H9 (cell line): ENCODE measurements at regions not wholly inside any gene's neighbourhood (a gene's known extent, or its start where the extent isn't known, plus 50 kb on each side); places are given as distances from the start of the nearest gene placed in this dataset.

Experiments
- DNase-seq: peaks from one replicate; pipeline ENCODE4 v3.0.0-alpha.2; 2017
- H2AFZ ChIP-seq: one replicate; pipeline ENCODE4 v1.6.1; 2013; ENCODE audit warnings: mild to moderate bottlenecking, low read length, control low read depth, moderate library complexity
- H2AK5ac ChIP-seq: 2 replicates; pipeline ENCODE4 v1.6.1; 2013; ENCODE audit warnings: low read length, control low read depth, mixed read lengths; ENCODE audit not compliant: insufficient read length
- H2BK120ac ChIP-seq: one replicate; pipeline ENCODE4 v1.6.1; 2013; ENCODE audit warnings: low read depth, mild to moderate bottlenecking, low read length, control low read depth, inconsistent platforms; ENCODE audit not compliant: poor library complexity, severe bottlenecking
- H2BK12ac ChIP-seq: 2 replicates; pipeline ENCODE4 v1.6.1; 2013; ENCODE audit warnings: low read length, control low read depth, mixed read lengths, low read depth; ENCODE audit not compliant: insufficient read length
- H2BK15ac ChIP-seq: 2 replicates; pipeline ENCODE4 v1.6.1; 2013; ENCODE audit warnings: low read depth, low read length, control low read depth
- H2BK20ac ChIP-seq: one replicate; pipeline ENCODE4 v1.6.1; 2013; ENCODE audit warnings: low read depth, mild to moderate bottlenecking, low read length, control low read depth, inconsistent platforms; ENCODE audit not compliant: poor library complexity, severe bottlenecking
- H2BK5ac ChIP-seq: 2 replicates; pipeline ENCODE4 v1.6.1; 2013; ENCODE audit warnings: low read length, control low read depth, mixed read lengths; ENCODE audit not compliant: insufficient read length
- H3K14ac ChIP-seq: 2 replicates; pipeline ENCODE4 v1.6.1; 2013; ENCODE audit warnings: low read length, control low read depth; ENCODE audit not compliant: insufficient read depth
- H3K18ac ChIP-seq: 2 replicates; pipeline ENCODE4 v1.6.1; 2013; ENCODE audit warnings: low read depth, mild to moderate bottlenecking, mixed read lengths, low read length, control low read depth; ENCODE audit not compliant: insufficient read length
- H3K23ac ChIP-seq: 2 replicates; pipeline ENCODE4 v1.6.1; 2013; ENCODE audit warnings: low read length, control low read depth, mixed read lengths, low read depth; ENCODE audit not compliant: insufficient read length
- H3K23me2 ChIP-seq: 2 replicates; pipeline ENCODE4 v1.6.1; 2013; ENCODE audit warnings: low read depth, mild to moderate bottlenecking, mixed read lengths, low read length, control low read depth; ENCODE audit not compliant: insufficient read length, poor library complexity, severe bottlenecking
- H3K27ac ChIP-seq: 2 replicates; pipeline ENCODE4 v1.5.1; 2013; ENCODE audit warnings: low read length, control low read depth, mixed read lengths, low read depth; ENCODE audit not compliant: insufficient read length
- H3K27me3 ChIP-seq: 2 replicates; pipeline ENCODE4 v1.6.1; 2013; ENCODE audit warnings: low read length, control low read depth, inconsistent platforms; ENCODE audit not compliant: insufficient read depth
- H3K4ac ChIP-seq: 2 replicates; pipeline ENCODE4 v1.6.1; 2013; ENCODE audit warnings: low read depth, mild to moderate bottlenecking, control low read depth, inconsistent platforms, low read length, moderate library complexity
- H3K4me1 ChIP-seq: 2 replicates; pipeline ENCODE4 v1.6.1; 2013; ENCODE audit warnings: low read length, control low read depth, inconsistent platforms; ENCODE audit not compliant: insufficient read depth
- H3K4me2 ChIP-seq: 2 replicates; pipeline ENCODE4 v1.6.1; 2013; ENCODE audit warnings: low read length, control low read depth, mixed read lengths; ENCODE audit not compliant: insufficient read length, insufficient read depth
- H3K56ac ChIP-seq: 2 replicates; pipeline ENCODE4 v1.6.1; 2013; ENCODE audit warnings: low read depth, mild to moderate bottlenecking, mixed read lengths, low read length, control low read depth; ENCODE audit not compliant: insufficient read length
- H3K79me1 ChIP-seq: 2 replicates; pipeline ENCODE4 v1.6.1; 2013; ENCODE audit warnings: low read depth, mild to moderate bottlenecking, moderate library complexity, low read length, control low read depth, inconsistent platforms; ENCODE audit not compliant: insufficient read depth, poor library complexity, severe bottlenecking
- H3K79me2 ChIP-seq: 2 replicates; pipeline ENCODE4 v1.6.1; 2013; ENCODE audit warnings: low read length, control low read depth, inconsistent platforms; ENCODE audit not compliant: insufficient read depth
- H3K9ac ChIP-seq: 2 replicates; pipeline ENCODE4 v1.6.1; 2013; ENCODE audit warnings: low read length, control low read depth, mixed read lengths; ENCODE audit not compliant: insufficient read length; ENCODE audit errors: extremely low read depth
- H3K9me3 ChIP-seq: one replicate; pipeline ENCODE4 v1.6.1; 2013; ENCODE audit warnings: low read depth, low read length, inconsistent platforms; ENCODE audit not compliant: control insufficient read depth
- H3T11ph ChIP-seq: one replicate; pipeline ENCODE4 v1.6.1; 2013; ENCODE audit warnings: mild to moderate bottlenecking, low read length, control low read depth, inconsistent platforms
- H4K20me1 ChIP-seq: one replicate; pipeline ENCODE4 v1.6.1; 2013; ENCODE audit not compliant: control insufficient read depth, insufficient read length, insufficient read depth
- H4K5ac ChIP-seq: 2 replicates; pipeline ENCODE4 v1.6.1; 2013; ENCODE audit warnings: low read depth, mild to moderate bottlenecking, mixed read lengths, low read length, control low read depth; ENCODE audit not compliant: insufficient read length
- H4K8ac ChIP-seq: replicated peaks from 2 replicates; pipeline ENCODE4 v1.6.1; 2013; ENCODE audit warnings: low read length, control low read depth, mixed read lengths, low read depth; ENCODE audit not compliant: insufficient read length
- H4K91ac ChIP-seq: 2 replicates; pipeline ENCODE4 v1.6.1; 2013; ENCODE audit warnings: low read depth, mild to moderate bottlenecking, moderate library complexity, mixed read lengths, low read length, control low read depth; ENCODE audit not compliant: insufficient read length
- H3K27ac Mint-ChIP-seq, 3 experiments: 2 replicates in 2 of 3; 3 replicates in 1 of 3; pipeline ENCODE4 v1.8.0; 2020 to 2021; ENCODE audit warnings: mixed read lengths in 3 of 3, mild to moderate bottlenecking in 1 of 3, moderate library complexity in 1 of 3
- H3K27me3 Mint-ChIP-seq: 2 replicates; pipeline ENCODE4 v1.8.0; 2021; ENCODE audit warnings: low read depth, mild to moderate bottlenecking, moderate library complexity, mixed read lengths
- H3K36me3 Mint-ChIP-seq, 3 experiments: 2 replicates in 2 of 3; 3 replicates in 1 of 3; pipeline ENCODE4 v1.8.0; 2020 to 2021; ENCODE audit warnings: low read depth in 3 of 3, mixed read lengths in 3 of 3; ENCODE audit not compliant: insufficient read depth in 1 of 3
- H3K4me1 Mint-ChIP-seq, 2 experiments: 2 replicates each; pipeline ENCODE4 v1.8.0; 2020; ENCODE audit warnings: mixed read lengths in 2 of 2
- H3K4me3 Mint-ChIP-seq, 2 experiments: 2 replicates in 1 of 2; 3 replicates in 1 of 2; pipeline ENCODE4 v1.8.0; 2020 to 2021; ENCODE audit warnings: mild to moderate bottlenecking in 2 of 2, mixed read lengths in 2 of 2, moderate library complexity in 1 of 2
- H3K9me3 Mint-ChIP-seq, 2 experiments: 2 replicates in 1 of 2; 3 replicates in 1 of 2; pipeline ENCODE4 v1.8.0; 2020; ENCODE audit warnings: mild to moderate bottlenecking in 2 of 2, mixed read lengths in 2 of 2, moderate library complexity in 1 of 2
- WGBS: extraction: QIAGEN DNeasy Blood & Tissue Kit; methylation state at CpG from one replicate; pipeline ENCODE4 v1.1.7; 2013; ENCODE audit warnings: missing lambda C conversion rate, low lambda C conversion rate, mixed read lengths; ENCODE audit not compliant: insufficient read length; ENCODE audit errors: extremely low coverage; 5-methylcytosine and 5-hydroxymethylcytosine counted together
- TF ChIP-seq, protein P1 (sequence below): fragments of 200-600 bp; sonication (generic); conservative IDR thresholded peaks from 3 replicates; pipeline ENCODE4 v1.8.0; 2021; ENCODE audit warnings: antibody characterized with exemption, mild to moderate bottlenecking

DNA sequence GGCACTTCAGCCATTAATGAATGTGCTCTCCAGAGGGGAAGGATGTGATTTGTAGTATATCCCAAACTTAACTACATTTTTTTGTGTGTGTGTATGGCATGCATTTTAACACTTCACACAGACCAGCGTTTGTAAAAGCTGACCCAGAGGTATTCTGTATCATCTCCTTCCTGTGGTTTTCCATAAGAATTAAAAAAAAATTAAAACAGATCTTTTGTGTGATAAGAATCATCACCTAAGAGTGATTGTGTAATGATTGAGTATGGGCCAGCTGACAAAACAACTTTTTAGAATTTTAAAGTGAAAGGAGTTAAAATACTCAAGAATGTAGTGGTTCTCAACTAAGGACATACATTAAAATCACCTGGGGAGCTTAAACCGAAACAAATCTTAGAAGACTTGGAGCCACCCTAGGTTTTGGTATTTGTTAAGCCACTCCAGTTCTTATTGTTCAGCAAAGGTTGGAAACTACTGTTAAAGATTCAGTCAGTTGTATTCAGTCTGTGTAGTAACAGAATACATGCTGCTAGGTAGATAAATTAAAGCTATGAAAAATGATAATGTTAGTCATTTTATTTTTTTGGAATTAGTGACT, 120.1 kb downstream of the HAUS1 start:
- Histone ChIP-seq H3K27ac (no peak overlapping the region), H2BK20ac (no peak overlapping the region), H2BK120ac (no peak overlapping the region), H2AK5ac (no peak overlapping the region), H3K4me2 (no peak overlapping the region), H2AFZ (no peak overlapping the region), H2BK5ac (no peak overlapping the region), H3K4me1 (no peaks in the 10 kb centered on the region), H4K91ac (no peak overlapping the region), H3K23me2 (no peaks in the 10 kb centered on the region), H3K79me2 (no peaks in the 10 kb centered on the region), H2BK12ac (no peak overlapping the region), H3T11ph (no peak overlapping the region), H3K23ac (no peak overlapping the region), H2BK15ac (no peak overlapping the region), H3K9me3 (no peaks in the 10 kb centered on the region), H4K20me1 (no peaks in the 10 kb centered on the region), H3K56ac (no peak overlapping the region), H3K9ac (no peak overlapping the region), H3K18ac (no peak overlapping the region), H3K79me1 (no peaks in the 10 kb centered on the region), H3K27me3 (no peaks in the 10 kb centered on the region), H4K8ac (no peak overlapping the region), H3K4ac (no peak overlapping the region), H3K14ac (no peak overlapping the region), H4K5ac (no peak overlapping the region)
- WGBS, result no CpG with 5 or more reads among the region's 2 CpGs
- peak overlapping the region in 1 of 3 experiments; percentile 66; a peak in 1 of 7 replicates for H3K27ac Mint-ChIP-seq
- H3K27me3 Mint-ChIP-seq, result no peaks in the 10 kb centered on the region
- peaks cover 0 to 4% (median 0%) of the 10 kb centered on the region in 3 experiments; a peak in 3 of 7 replicates for H3K36me3 Mint-ChIP-seq
- no peak for DNase-seq
- H3K4me3 Mint-ChIP-seq, result no peak overlapping the region
- H3K4me1 Mint-ChIP-seq, result peaks cover 12% of the 10 kb centered on the region in 2 experiments
- H3K9me3 Mint-ChIP-seq, result no peaks in the 10 kb centered on the region
- TF ChIP-seq, protein P1, sequence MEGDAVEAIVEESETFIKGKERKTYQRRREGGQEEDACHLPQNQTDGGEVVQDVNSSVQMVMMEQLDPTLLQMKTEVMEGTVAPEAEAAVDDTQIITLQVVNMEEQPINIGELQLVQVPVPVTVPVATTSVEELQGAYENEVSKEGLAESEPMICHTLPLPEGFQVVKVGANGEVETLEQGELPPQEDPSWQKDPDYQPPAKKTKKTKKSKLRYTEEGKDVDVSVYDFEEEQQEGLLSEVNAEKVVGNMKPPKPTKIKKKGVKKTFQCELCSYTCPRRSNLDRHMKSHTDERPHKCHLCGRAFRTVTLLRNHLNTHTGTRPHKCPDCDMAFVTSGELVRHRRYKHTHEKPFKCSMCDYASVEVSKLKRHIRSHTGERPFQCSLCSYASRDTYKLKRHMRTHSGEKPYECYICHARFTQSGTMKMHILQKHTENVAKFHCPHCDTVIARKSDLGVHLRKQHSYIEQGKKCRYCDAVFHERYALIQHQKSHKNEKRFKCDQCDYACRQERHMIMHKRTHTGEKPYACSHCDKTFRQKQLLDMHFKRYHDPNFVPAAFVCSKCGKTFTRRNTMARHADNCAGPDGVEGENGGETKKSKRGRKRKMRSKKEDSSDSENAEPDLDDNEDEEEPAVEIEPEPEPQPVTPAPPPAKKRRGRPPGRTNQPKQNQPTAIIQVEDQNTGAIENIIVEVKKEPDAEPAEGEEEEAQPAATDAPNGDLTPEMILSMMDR, result no peak
